Osteocyte (in vitro differentiated cells): ENCODE measurements at regions not wholly inside any gene's neighbourhood (a gene's known extent, or its start where the extent isn't known, plus 50 kb on each side); places are given as distances from the start of the nearest gene placed in this dataset.

Experiments used
- DNase-seq: peaks from one replicate; pipeline ENCODE4 v3.0.0; 2021; ENCODE audit warnings: mixed read lengths; ENCODE audit not compliant: unreplicated experiment; ENCODE audit errors: extremely low spot score
- H3K27ac Mint-ChIP-seq: one replicate; pipeline ENCODE4 v1.8.0; 2021; ENCODE audit warnings: mild to moderate bottlenecking, mixed read lengths; ENCODE audit not compliant: unreplicated experiment
- H3K27me3 Mint-ChIP-seq: one replicate; pipeline ENCODE4 v1.8.0; 2021; ENCODE audit warnings: mixed read lengths; ENCODE audit not compliant: unreplicated experiment
- H3K36me3 Mint-ChIP-seq: one replicate; pipeline ENCODE4 v1.8.0; 2021; ENCODE audit warnings: mixed read lengths; ENCODE audit not compliant: unreplicated experiment
- H3K4me1 Mint-ChIP-seq: one replicate; pipeline ENCODE4 v1.8.0; 2021; ENCODE audit warnings: mixed read lengths; ENCODE audit not compliant: unreplicated experiment
- H3K4me3 Mint-ChIP-seq: one replicate; pipeline ENCODE4 v1.8.0; 2021; ENCODE audit warnings: mild to moderate bottlenecking, moderate library complexity, mixed read lengths; ENCODE audit not compliant: unreplicated experiment
- H3K9me3 Mint-ChIP-seq: one replicate; pipeline ENCODE4 v1.8.0; 2021; ENCODE audit warnings: mixed read lengths; ENCODE audit not compliant: unreplicated experiment
- TF ChIP-seq, protein P1 (sequence below): fragments of 200-600 bp; sonication (generic); IDR thresholded peaks from 2 replicates; pipeline ENCODE4 v1.5.0; 2021; ENCODE audit warnings: antibody characterized with exemption, mild to moderate bottlenecking, moderate library complexity

DNA sequence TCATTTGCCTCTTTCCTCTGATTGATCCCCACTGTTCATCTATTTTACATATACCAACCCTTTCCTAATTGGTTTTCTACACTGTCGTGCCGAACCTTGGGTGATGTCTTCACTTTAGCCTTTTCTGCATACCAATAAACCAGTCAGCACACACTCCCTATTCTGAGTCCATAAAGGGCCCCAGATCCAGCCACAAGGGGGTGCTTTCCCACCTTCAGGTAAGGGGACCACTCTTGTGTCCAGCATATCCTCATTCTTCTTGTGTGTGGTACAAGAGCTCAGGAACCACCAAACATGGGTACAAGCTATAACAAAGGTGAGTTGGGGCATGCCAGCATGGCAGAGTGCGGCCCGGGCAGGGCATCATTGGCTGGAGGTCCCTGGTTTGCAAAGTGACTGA lies 859.8 kb downstream of the FSCB start:
- no peaks in the 10 kb centered on the region for H3K27me3 Mint-ChIP-seq
- no peaks in the 10 kb centered on the region for H3K4me1 Mint-ChIP-seq
- TF ChIP-seq, protein P1, sequence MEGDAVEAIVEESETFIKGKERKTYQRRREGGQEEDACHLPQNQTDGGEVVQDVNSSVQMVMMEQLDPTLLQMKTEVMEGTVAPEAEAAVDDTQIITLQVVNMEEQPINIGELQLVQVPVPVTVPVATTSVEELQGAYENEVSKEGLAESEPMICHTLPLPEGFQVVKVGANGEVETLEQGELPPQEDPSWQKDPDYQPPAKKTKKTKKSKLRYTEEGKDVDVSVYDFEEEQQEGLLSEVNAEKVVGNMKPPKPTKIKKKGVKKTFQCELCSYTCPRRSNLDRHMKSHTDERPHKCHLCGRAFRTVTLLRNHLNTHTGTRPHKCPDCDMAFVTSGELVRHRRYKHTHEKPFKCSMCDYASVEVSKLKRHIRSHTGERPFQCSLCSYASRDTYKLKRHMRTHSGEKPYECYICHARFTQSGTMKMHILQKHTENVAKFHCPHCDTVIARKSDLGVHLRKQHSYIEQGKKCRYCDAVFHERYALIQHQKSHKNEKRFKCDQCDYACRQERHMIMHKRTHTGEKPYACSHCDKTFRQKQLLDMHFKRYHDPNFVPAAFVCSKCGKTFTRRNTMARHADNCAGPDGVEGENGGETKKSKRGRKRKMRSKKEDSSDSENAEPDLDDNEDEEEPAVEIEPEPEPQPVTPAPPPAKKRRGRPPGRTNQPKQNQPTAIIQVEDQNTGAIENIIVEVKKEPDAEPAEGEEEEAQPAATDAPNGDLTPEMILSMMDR: no peak
- peaks cover 36% of the 10 kb centered on the region for H3K9me3 Mint-ChIP-seq
- no peaks in the 10 kb centered on the region for H3K36me3 Mint-ChIP-seq
- no peak for DNase-seq
- no peak overlapping the region for H3K27ac Mint-ChIP-seq
- no peak overlapping the region for H3K4me3 Mint-ChIP-seq

DNA sequence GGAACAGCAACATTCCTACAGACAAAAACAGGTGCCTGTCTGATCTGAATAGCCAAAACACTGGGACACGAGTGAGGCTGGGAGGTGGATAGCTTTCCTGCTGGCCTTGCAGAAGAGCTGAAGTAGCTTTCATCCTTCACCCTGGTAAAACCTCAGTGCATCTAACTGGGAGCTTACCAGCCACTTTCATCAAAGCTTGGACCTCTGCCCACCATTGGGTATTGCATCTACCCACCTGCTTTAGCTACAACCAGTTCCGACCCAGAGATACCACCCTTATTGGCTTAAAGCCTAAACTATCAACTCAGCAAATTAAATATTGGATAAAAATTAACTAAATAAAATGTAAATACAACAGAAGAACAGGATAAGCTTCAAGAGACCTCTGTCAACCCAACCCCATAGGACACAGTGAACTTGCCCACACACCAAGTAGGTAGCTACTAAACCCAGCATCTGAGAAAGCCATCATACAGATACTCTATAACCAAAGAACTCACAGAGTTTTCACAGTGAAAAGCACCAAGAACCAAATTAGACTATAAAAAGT lies 866.3 kb downstream of the FSCB start:
- no peaks in the 10 kb centered on the region for H3K4me1 Mint-ChIP-seq
- TF ChIP-seq, protein P1: no peak
- no peak for DNase-seq
- no peak overlapping the region for H3K4me3 Mint-ChIP-seq
- no peaks in the 10 kb centered on the region for H3K36me3 Mint-ChIP-seq
- H3K27me3 Mint-ChIP-seq: no peaks in the 10 kb centered on the region
- no peak overlapping the region for H3K27ac Mint-ChIP-seq
- peaks cover 17% of the 10 kb centered on the region for H3K9me3 Mint-ChIP-seq

DNA sequence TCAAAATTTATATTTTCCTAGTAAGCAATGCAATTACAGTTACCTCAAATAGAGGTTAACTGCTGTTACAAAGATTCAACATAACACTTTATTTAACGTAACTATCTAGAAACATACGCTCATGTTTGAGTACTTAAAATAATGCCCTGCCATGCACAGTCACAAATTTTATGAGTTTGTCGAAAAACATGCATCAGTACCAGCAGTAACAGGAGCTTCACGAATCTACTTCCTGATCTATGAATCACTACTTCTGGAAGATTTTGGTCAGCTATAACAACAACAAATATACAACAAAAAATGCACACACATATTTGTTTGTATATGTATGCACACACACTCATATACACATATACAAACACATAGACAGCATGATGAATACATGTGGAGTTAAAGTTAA lies 881.8 kb downstream of the FSCB start:
- no peaks in the 10 kb centered on the region for H3K27me3 Mint-ChIP-seq
- TF ChIP-seq, protein P1: no peak
- H3K4me3 Mint-ChIP-seq: no peak overlapping the region
- peaks cover 4% of the 10 kb centered on the region for H3K9me3 Mint-ChIP-seq
- no peaks in the 10 kb centered on the region for H3K4me1 Mint-ChIP-seq
- H3K36me3 Mint-ChIP-seq: no peaks in the 10 kb centered on the region
- DNase-seq: no peak
- H3K27ac Mint-ChIP-seq: no peak overlapping the region

DNA sequence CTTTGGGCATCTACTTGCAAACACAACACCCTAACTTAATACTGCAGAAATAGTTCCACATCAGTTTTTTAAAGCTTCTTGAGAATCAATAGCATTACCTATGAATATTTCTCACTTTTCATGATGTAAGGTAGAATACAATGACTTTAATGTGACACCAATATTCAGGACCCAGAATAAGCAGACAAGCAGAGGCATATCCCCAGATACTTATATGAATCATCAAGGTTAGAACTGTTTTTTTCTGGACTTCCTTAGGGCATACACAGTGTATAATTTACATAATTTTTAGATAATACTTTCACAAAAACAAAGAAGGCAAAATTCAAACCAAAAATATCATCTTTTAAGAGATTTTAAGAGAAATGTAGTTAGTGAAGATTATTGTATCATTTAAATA lies 885.8 kb downstream of the FSCB start:
- DNase-seq: no peak
- Mint-ChIP-seq H3K27ac (no peak overlapping the region), H3K36me3 (no peaks in the 10 kb centered on the region), H3K9me3 (peaks cover 10% of the 10 kb centered on the region), H3K4me3 (no peak overlapping the region), H3K27me3 (no peaks in the 10 kb centered on the region), H3K4me1 (no peaks in the 10 kb centered on the region)
- TF ChIP-seq, protein P1: no peak

DNA sequence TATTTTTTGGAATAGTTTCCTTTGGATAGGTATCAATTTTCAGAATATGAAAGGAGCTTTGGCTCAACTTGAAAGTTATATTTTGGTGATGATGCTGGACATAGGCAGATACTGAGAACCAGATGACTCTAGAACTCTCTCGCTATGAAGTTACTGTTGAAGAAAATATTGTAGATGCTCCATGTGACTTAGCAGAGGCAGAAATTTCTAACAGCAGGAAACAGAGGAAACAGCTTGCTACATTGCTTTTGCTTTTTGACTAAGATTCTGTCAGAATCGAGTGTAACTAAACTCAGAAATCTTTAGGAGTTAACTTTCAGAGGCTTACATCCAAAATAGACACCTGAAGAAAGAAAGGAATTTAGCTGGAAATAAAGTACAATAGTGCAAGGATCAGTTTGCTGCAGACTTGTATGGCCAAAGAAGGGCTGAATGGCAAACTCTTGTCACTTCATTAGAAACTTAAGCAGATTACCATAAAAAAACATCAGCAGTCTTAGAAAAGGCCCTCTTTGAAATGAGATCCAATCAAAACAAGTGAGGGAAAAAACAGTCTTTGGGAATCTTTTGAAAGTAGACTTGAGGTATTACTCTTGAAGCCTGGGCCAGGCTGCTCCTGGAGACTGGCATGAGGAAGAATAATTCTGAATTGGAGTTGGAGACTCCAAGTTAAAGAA lies 911.8 kb downstream of the FSCB start:
- Mint-ChIP-seq H3K27me3 (no peaks in the 10 kb centered on the region), H3K4me3 (no peak overlapping the region), H3K27ac (no peak overlapping the region), H3K9me3 (peaks cover 20% of the 10 kb centered on the region), H3K36me3 (no peaks in the 10 kb centered on the region), H3K4me1 (no peaks in the 10 kb centered on the region)
- TF ChIP-seq, protein P1: no peak
- no peak for DNase-seq
